Adrenal gland (tissue), 5 donors: ENCODE measurements at regions not wholly inside any gene's neighbourhood (a gene's known extent, or its start where the extent isn't known, plus 50 kb on each side); places are given as distances from the start of the nearest gene placed in this dataset.
A peak's percentile ranks its signal among the peaks of the same experiment; 100 is the strongest.

ENCODE experiments used
- POLR2A ChIP-seq, 2 donors: fragments of 450-650 bp; IDR thresholded peaks; one replicate each; pipeline ENCODE4 v1.6.1; 2017; ENCODE audit warnings: antibody characterized with exemption in 2 of 2, mild to moderate bottlenecking in 2 of 2, moderate library complexity in 1 of 2
- TF ChIP-seq, protein P1 (sequence below), 6 experiments: fragments of 450-650 bp in 4 of 6; fragments of 200-600 bp in 2 of 6; sonication (generic) in 1 of 6; IDR thresholded peaks; 1 replicate in 5 of 6; 2 replicates in 1 of 6; pipeline versions ENCODE4 v1.5.1 to v1.8.0; 2016 to 2021; ENCODE audit warnings: antibody characterized with exemption in 6 of 6, mild to moderate bottlenecking in 2 of 6, moderate library complexity in 1 of 6
- donor health status: DM: no; HTN: no; CAD: no.

- TF ChIP-seq, protein P1, sequence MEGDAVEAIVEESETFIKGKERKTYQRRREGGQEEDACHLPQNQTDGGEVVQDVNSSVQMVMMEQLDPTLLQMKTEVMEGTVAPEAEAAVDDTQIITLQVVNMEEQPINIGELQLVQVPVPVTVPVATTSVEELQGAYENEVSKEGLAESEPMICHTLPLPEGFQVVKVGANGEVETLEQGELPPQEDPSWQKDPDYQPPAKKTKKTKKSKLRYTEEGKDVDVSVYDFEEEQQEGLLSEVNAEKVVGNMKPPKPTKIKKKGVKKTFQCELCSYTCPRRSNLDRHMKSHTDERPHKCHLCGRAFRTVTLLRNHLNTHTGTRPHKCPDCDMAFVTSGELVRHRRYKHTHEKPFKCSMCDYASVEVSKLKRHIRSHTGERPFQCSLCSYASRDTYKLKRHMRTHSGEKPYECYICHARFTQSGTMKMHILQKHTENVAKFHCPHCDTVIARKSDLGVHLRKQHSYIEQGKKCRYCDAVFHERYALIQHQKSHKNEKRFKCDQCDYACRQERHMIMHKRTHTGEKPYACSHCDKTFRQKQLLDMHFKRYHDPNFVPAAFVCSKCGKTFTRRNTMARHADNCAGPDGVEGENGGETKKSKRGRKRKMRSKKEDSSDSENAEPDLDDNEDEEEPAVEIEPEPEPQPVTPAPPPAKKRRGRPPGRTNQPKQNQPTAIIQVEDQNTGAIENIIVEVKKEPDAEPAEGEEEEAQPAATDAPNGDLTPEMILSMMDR (IDR thresholded peaks at IDR 0.05): peak; percentile 33 to 64 (median 60)
- TF ChIP-seq POLR2A (IDR thresholded peaks at IDR 0.05): no peak
These were observed 211.5 kb downstream of the PDGFRA start for GRCh38 chr4:54440394-54441136.
